Naive B cell (primary cell): ENCODE measurements at regions not wholly inside any gene's neighbourhood (a gene's known extent, or its start where the extent isn't known, plus 50 kb on each side); places are given as distances from the start of the nearest gene placed in this dataset.
A peak's percentile ranks its signal among the peaks of the same experiment; 100 is the strongest.
"Not testable (repeated sequence)": the region's sequence is repeated elsewhere in the genome, so short reads cannot be mapped to it uniquely, and the experiment has no call there.

Experiments used
- ATAC-seq, 2 donors: fragments of 150-1000 bp; cut with Tn5 transposase; 2 replicates each; pipeline ENCODE4 v1.10.0; 2021; ENCODE audit warnings: low read depth in 2 of 2, mild to moderate bottlenecking in 2 of 2, moderate library complexity in 2 of 2
- DNase-seq: peaks from one replicate; pipeline ENCODE4 v3.0.0; 2022
- H3K27ac Mint-ChIP-seq, 6 donors: one replicate each; pipeline ENCODE4 v1.8.0; 2020 to 2022; ENCODE audit warnings: mild to moderate bottlenecking in 6 of 6, mixed read lengths in 6 of 6, moderate library complexity in 5 of 6, inconsistent platforms in 2 of 6
- H3K27me3 Mint-ChIP-seq, 3 donors: one replicate each; pipeline ENCODE4 v1.8.0; 2021 to 2022; ENCODE audit warnings: mixed read lengths in 3 of 3, mild to moderate bottlenecking in 1 of 3
- H3K36me3 Mint-ChIP-seq, 2 donors: one replicate each; pipeline ENCODE4 v1.8.0; 2020 to 2022; ENCODE audit warnings: mixed read lengths in 2 of 2, inconsistent platforms in 1 of 2, mild to moderate bottlenecking in 1 of 2
- H3K4me1 Mint-ChIP-seq, 3 donors: one replicate each; pipeline ENCODE4 v1.8.0; 2020 to 2022; ENCODE audit warnings: mixed read lengths in 3 of 3, inconsistent platforms in 1 of 3, mild to moderate bottlenecking in 1 of 3, moderate library complexity in 1 of 3
- H3K4me3 Mint-ChIP-seq, 8 donors: one replicate each; pipeline ENCODE4 v1.8.0; 2020 to 2022; ENCODE audit warnings: mild to moderate bottlenecking in 8 of 8, mixed read lengths in 8 of 8, moderate library complexity in 8 of 8, inconsistent platforms in 2 of 8
- H3K9me3 Mint-ChIP-seq, 7 donors: one replicate each; pipeline ENCODE4 v1.8.0; 2020 to 2022; ENCODE audit warnings: mixed read lengths in 7 of 7, mild to moderate bottlenecking in 5 of 7, inconsistent platforms in 2 of 7, moderate library complexity in 1 of 7

- H3K36me3 Mint-ChIP-seq = peaks cover 5% of the 10 kb centered on the region in 2 donors
- no peak overlapping the region for H3K27ac Mint-ChIP-seq
- peaks cover 0 to 1% (median 0%) of the 10 kb centered on the region in 7 donors for H3K9me3 Mint-ChIP-seq
- ATAC-seq (no peak), DNase-seq (no peak)
- H3K27me3 Mint-ChIP-seq = peaks cover 0 to 6% (median 5%) of the 10 kb centered on the region in 3 donors
- H3K4me3 Mint-ChIP-seq = no peak overlapping the region
- peaks cover 8 to 16% (median 9%) of the 10 kb centered on the region in 3 donors for H3K4me1 Mint-ChIP-seq
Observed at GRCh38 chr2:38495880-38496279, 106.8 kb downstream of the HNRNPLL start.

- Mint-ChIP-seq H3K36me3 (peaks cover 0 to 5% of the 10 kb centered on the region in 2 donors), H3K4me1 (peaks cover 8 to 16% (median 9%) of the 10 kb centered on the region in 3 donors), H3K9me3 (no peaks in the 10 kb centered on the region), H3K4me3 (peak overlapping the region in 1 of 8 donors; percentile 29), H3K27me3 (peaks cover 0 to 6% (median 0%) of the 10 kb centered on the region in 3 donors), H3K27ac (no peak overlapping the region)
- DNase-seq (no peak), ATAC-seq (no peak)
Observed at GRCh38 chr2:38494394-38494793, 108.3 kb downstream of the HNRNPLL start.

- H3K27ac Mint-ChIP-seq = no peak overlapping the region
- H3K4me3 Mint-ChIP-seq = no peak overlapping the region
- H3K27me3 Mint-ChIP-seq = peaks cover 0 to 6% (median 0%) of the 10 kb centered on the region in 3 donors
- H3K4me1 Mint-ChIP-seq = peaks cover 0 to 4% (median 0%) of the 10 kb centered on the region in 3 donors
- peaks cover 0 to 5% of the 10 kb centered on the region in 2 donors for H3K36me3 Mint-ChIP-seq
- H3K9me3 Mint-ChIP-seq = no peaks in the 10 kb centered on the region
- ATAC-seq = no peak
- no peak for DNase-seq
Observed at GRCh38 chr2:38492042-38492615, 110.6 kb downstream of the HNRNPLL start.

GRCh38 chr2:38491436-38491835 lies 111.3 kb downstream of the HNRNPLL start:
- ATAC-seq = no peak

GRCh38 chr2:38489846-38490245 lies 112.8 kb upstream of the ATL2 start:
- DNase-seq (no peak), ATAC-seq (no peak)
- H3K4me1 Mint-ChIP-seq = no peaks in the 10 kb centered on the region
- no peaks in the 10 kb centered on the region for H3K9me3 Mint-ChIP-seq
- no peak overlapping the region for H3K27ac Mint-ChIP-seq
- H3K27me3 Mint-ChIP-seq = peaks cover 0 to 6% (median 0%) of the 10 kb centered on the region in 3 donors
- H3K4me3 Mint-ChIP-seq = no peak overlapping the region
- no peaks in the 10 kb centered on the region for H3K36me3 Mint-ChIP-seq

More at GRCh38 chr2:38491436-38491835, 111.3 kb downstream of the HNRNPLL start:
- H3K36me3 Mint-ChIP-seq = peaks cover 0 to 5% of the 10 kb centered on the region in 2 donors
- no peaks in the 10 kb centered on the region for H3K9me3 Mint-ChIP-seq
- peaks cover 0 to 6% (median 0%) of the 10 kb centered on the region in 3 donors for H3K27me3 Mint-ChIP-seq
- H3K27ac Mint-ChIP-seq = no peak overlapping the region
- no peak overlapping the region for H3K4me3 Mint-ChIP-seq
- peaks cover 0 to 4% (median 0%) of the 10 kb centered on the region in 3 donors for H3K4me1 Mint-ChIP-seq
- DNase-seq = no peak

- no peak overlapping the region for H3K27ac Mint-ChIP-seq
- no peak for DNase-seq
- no peaks in the 10 kb centered on the region for H3K36me3 Mint-ChIP-seq
- no peaks in the 10 kb centered on the region for H3K4me1 Mint-ChIP-seq
- no peak for ATAC-seq
- H3K4me3 Mint-ChIP-seq = no peak overlapping the region
- peaks cover 0 to 5% (median 0%) of the 10 kb centered on the region in 3 donors for H3K27me3 Mint-ChIP-seq
- peaks cover 0 to 3% (median 0%) of the 10 kb centered on the region in 7 donors for H3K9me3 Mint-ChIP-seq
Observed at GRCh38 chr2:38487852-38488251, 110.8 kb upstream of the ATL2 start.

- Mint-ChIP-seq H3K27me3 (peaks cover 0 to 5% (median 0%) of the 10 kb centered on the region in 3 donors), H3K9me3 (peaks cover 0 to 7% (median 0%) of the 10 kb centered on the region in 7 donors), H3K27ac (peak overlapping the region in 3 of 6 donors; percentile 22 to 80 (median 36)), H3K4me3 (no peak overlapping the region), H3K4me1 (no peaks in the 10 kb centered on the region), H3K36me3 (no peaks in the 10 kb centered on the region)
- DNase-seq (no peak), ATAC-seq (no peak)
Observed at GRCh38 chr2:38486213-38487026, 109.3 kb upstream of the ATL2 start.

- peaks cover 0 to 4% of the 10 kb centered on the region in 2 donors for H3K36me3 Mint-ChIP-seq
- H3K27me3 Mint-ChIP-seq = peaks cover 0 to 5% (median 0%) of the 10 kb centered on the region in 3 donors
- H3K9me3 Mint-ChIP-seq = peaks cover 1 to 14% (median 7%) of the 10 kb centered on the region in 7 donors
- H3K4me1 Mint-ChIP-seq = no peaks in the 10 kb centered on the region
- ATAC-seq (no peak), DNase-seq (no peak)
- H3K4me3 Mint-ChIP-seq = no peak overlapping the region
- peak overlapping the region in 1 of 6 donors; percentile 40 for H3K27ac Mint-ChIP-seq
Observed at GRCh38 chr2:38485734-38486133, 108.7 kb upstream of the ATL2 start.

GRCh38 chr2:38484957-38485356 lies 107.9 kb upstream of the ATL2 start:
- no peak for DNase-seq
- H3K4me1 Mint-ChIP-seq = no peaks in the 10 kb centered on the region
- peaks cover 3 to 8% of the 10 kb centered on the region in 2 donors for H3K36me3 Mint-ChIP-seq
- H3K27ac Mint-ChIP-seq = no peak overlapping the region
- no peak overlapping the region for H3K4me3 Mint-ChIP-seq
- peaks cover 5 to 22% (median 13%) of the 10 kb centered on the region in 7 donors for H3K9me3 Mint-ChIP-seq
- peaks cover 0 to 5% (median 0%) of the 10 kb centered on the region in 3 donors for H3K27me3 Mint-ChIP-seq
- no peak for ATAC-seq

- peaks cover 4 to 8% of the 10 kb centered on the region in 2 donors for H3K36me3 Mint-ChIP-seq
- peaks cover 0 to 5% (median 0%) of the 10 kb centered on the region in 3 donors for H3K27me3 Mint-ChIP-seq
- peaks cover 5 to 28% (median 15%) of the 10 kb centered on the region in 7 donors for H3K9me3 Mint-ChIP-seq
- ATAC-seq = no peak
- no peak overlapping the region for H3K4me3 Mint-ChIP-seq
- DNase-seq = no peak
- H3K27ac Mint-ChIP-seq = no peak overlapping the region
- no peaks in the 10 kb centered on the region for H3K4me1 Mint-ChIP-seq
Observed at GRCh38 chr2:38483776-38484501, 106.9 kb upstream of the ATL2 start.

GRCh38 chr2:38482710-38483109 lies 105.6 kb upstream of the ATL2 start:
- H3K9me3 Mint-ChIP-seq = peaks cover 5 to 29% (median 17%) of the 10 kb centered on the region in 7 donors
- not testable (repeated sequence) for H3K4me3 Mint-ChIP-seq, H3K27me3 Mint-ChIP-seq

GRCh38 chr2:38480617-38481016 lies 103.5 kb upstream of the ATL2 start:
- H3K36me3 Mint-ChIP-seq = peaks cover 4 to 8% of the 10 kb centered on the region in 2 donors
- H3K4me3 Mint-ChIP-seq = no peak overlapping the region
- H3K27ac Mint-ChIP-seq = no peak overlapping the region
- DNase-seq (no peak), ATAC-seq (no peak)
- no peaks in the 10 kb centered on the region for H3K4me1 Mint-ChIP-seq
- H3K27me3 Mint-ChIP-seq = peaks cover 6 to 16% (median 9%) of the 10 kb centered on the region in 3 donors
- peaks cover 5 to 29% (median 17%) of the 10 kb centered on the region in 7 donors for H3K9me3 Mint-ChIP-seq

More at GRCh38 chr2:38482710-38483109, 105.6 kb upstream of the ATL2 start:
- ATAC-seq, H3K36me3 Mint-ChIP-seq, H3K4me1 Mint-ChIP-seq, DNase-seq, H3K27ac Mint-ChIP-seq: not testable (repeated sequence)

GRCh38 chr2:38477006-38477405 lies 99.9 kb upstream of the ATL2 start:
- Mint-ChIP-seq H3K4me3 (no peak overlapping the region), H3K4me1 (no peaks in the 10 kb centered on the region), H3K27me3 (peaks cover 29 to 43% (median 30%) of the 10 kb centered on the region in 3 donors), H3K27ac (no peak overlapping the region), H3K9me3 (peaks cover 5 to 29% (median 17%) of the 10 kb centered on the region in 7 donors), H3K36me3 (peaks cover 4 to 8% of the 10 kb centered on the region in 2 donors)
- DNase-seq (no peak), ATAC-seq (no peak)
